WERI-Rb-1 (cell line): ENCODE measurements at regions not wholly inside any gene's neighbourhood (a gene's known extent, or its start where the extent isn't known, plus 50 kb on each side); places are given as distances from the start of the nearest gene placed in this dataset.
"Not testable (repeated sequence)": the region's sequence is repeated elsewhere in the genome, so short reads cannot be mapped to it uniquely, and the experiment has no call there.

Source experiments
- DNase-seq: peaks from one replicate; pipeline ENCODE4 v3.0.0-alpha.2; 2020
- H3K27ac ChIP-seq: fragments of 250-450 bp; sonication (Bioruptor Pico); 2 replicates; pipeline ENCODE4 v1.5.1; 2020; ENCODE audit warnings: mild to moderate bottlenecking, moderate library complexity
- H3K27me3 ChIP-seq: fragments of 250-450 bp; sonication (Bioruptor Pico); 2 replicates; pipeline ENCODE4 v1.5.1; 2021; ENCODE audit warnings: mild to moderate bottlenecking, low read depth, moderate library complexity; ENCODE audit not compliant: insufficient read depth, severe bottlenecking
- H3K36me3 ChIP-seq: fragments of 250-450 bp; sonication (Bioruptor Pico); 2 replicates; pipeline ENCODE4 v1.5.1; 2020; ENCODE audit warnings: mild to moderate bottlenecking, moderate library complexity
- H3K4me3 ChIP-seq: 2 replicates; pipeline ENCODE4 v1.5.1; 2011; ENCODE audit warnings: low read depth, mild to moderate bottlenecking, control low read depth, low read length
- H3K9me3 ChIP-seq: fragments of 250-450 bp; sonication (Bioruptor Pico); 2 replicates; pipeline ENCODE4 v1.5.1; 2021; ENCODE audit warnings: mild to moderate bottlenecking, moderate library complexity; ENCODE audit not compliant: severe bottlenecking
- TF ChIP-seq, protein P1 (sequence below): IDR thresholded peaks from 2 replicates; pipeline ENCODE4 v1.5.1; 2011; ENCODE audit warnings: low read depth, mild to moderate bottlenecking, control low read depth, inconsistent platforms, low read length

- Histone ChIP-seq H3K9me3 (no peaks in the 10 kb centered on the region), H3K27ac (no peak overlapping the region), H3K36me3 (no peaks in the 10 kb centered on the region), H3K27me3 (no peaks in the 10 kb centered on the region), H3K4me3 (no peak overlapping the region)
- TF ChIP-seq, protein P1, sequence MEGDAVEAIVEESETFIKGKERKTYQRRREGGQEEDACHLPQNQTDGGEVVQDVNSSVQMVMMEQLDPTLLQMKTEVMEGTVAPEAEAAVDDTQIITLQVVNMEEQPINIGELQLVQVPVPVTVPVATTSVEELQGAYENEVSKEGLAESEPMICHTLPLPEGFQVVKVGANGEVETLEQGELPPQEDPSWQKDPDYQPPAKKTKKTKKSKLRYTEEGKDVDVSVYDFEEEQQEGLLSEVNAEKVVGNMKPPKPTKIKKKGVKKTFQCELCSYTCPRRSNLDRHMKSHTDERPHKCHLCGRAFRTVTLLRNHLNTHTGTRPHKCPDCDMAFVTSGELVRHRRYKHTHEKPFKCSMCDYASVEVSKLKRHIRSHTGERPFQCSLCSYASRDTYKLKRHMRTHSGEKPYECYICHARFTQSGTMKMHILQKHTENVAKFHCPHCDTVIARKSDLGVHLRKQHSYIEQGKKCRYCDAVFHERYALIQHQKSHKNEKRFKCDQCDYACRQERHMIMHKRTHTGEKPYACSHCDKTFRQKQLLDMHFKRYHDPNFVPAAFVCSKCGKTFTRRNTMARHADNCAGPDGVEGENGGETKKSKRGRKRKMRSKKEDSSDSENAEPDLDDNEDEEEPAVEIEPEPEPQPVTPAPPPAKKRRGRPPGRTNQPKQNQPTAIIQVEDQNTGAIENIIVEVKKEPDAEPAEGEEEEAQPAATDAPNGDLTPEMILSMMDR, result no peak
- DNase-seq, result no peak
Observed at GRCh38 chr3:163523375-163523774, 1554.9 kb downstream of the SI start.

- TF ChIP-seq, protein P1, result no peak
- H3K27me3 ChIP-seq, result no peaks in the 10 kb centered on the region
- no peak overlapping the region for H3K4me3 ChIP-seq
- H3K36me3 ChIP-seq, result no peaks in the 10 kb centered on the region
- no peak overlapping the region for H3K27ac ChIP-seq
- DNase-seq, result no peak
- no peaks in the 10 kb centered on the region for H3K9me3 ChIP-seq
Observed at GRCh38 chr3:163521261-163521660, 1557.0 kb downstream of the SI start.

DNA sequence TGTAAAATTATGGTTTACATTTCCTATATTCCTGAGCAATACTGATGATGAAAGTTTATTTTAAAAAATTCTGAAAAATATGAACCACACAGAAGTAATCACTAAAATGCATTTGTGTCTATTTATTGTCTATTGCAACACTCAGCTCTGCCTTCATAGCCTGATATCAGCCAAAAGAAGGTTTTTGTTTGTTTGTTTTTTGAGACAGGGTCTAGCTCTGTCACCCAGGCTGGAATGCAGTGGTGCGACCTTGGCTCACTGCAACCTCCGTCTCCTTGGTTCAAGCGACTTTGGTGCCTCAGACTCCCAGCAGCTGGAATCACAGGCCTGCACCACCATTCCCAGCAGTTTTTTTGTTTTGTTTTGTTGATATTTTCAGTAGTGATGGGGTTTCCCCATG is 1560.2 kb downstream of the SI start:
- Histone ChIP-seq H3K36me3 (no peaks in the 10 kb centered on the region), H3K27ac (no peak overlapping the region), H3K4me3 (no peak overlapping the region), H3K9me3 (no peaks in the 10 kb centered on the region), H3K27me3 (no peaks in the 10 kb centered on the region)
- no peak for DNase-seq
- TF ChIP-seq, protein P1, result no peak

DNA sequence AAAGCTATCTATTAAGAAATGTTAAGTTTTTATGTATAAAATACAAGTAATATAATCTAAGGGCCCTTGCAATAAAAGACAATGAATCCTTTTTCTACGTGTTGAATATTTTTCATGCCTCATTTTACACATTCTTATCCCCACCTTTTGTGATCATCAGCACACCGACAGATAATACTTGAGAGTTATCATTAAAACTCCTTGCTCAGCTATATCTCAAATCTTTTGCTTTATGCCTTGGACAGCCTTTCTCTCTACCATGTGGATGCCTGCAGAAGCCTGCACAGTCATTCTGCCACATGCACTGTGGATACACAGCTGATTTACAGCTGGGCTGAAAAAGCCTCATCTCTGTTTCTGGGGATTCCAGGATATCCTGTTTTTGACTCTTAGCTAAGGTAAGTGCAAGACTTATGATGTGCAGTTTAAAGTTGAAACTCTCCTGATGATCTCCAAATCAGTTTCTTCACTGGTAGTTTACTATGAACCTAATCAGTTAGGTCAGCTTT is 1565.1 kb downstream of the SI start:
- no peaks in the 10 kb centered on the region for H3K27me3 ChIP-seq
- no peak for DNase-seq
- TF ChIP-seq, protein P1, result no peak
- no peak overlapping the region for H3K4me3 ChIP-seq
- no peak overlapping the region for H3K27ac ChIP-seq
- H3K9me3 ChIP-seq, result no peaks in the 10 kb centered on the region
- H3K36me3 ChIP-seq, result no peaks in the 10 kb centered on the region

GRCh38 chr3:163508206-163508605 is 1570.1 kb downstream of the SI start:
- no peaks in the 10 kb centered on the region for H3K36me3 ChIP-seq
- TF ChIP-seq, protein P1, result no peak
- no peaks in the 10 kb centered on the region for H3K9me3 ChIP-seq
- DNase-seq, result no peak
- no peaks in the 10 kb centered on the region for H3K27me3 ChIP-seq
- H3K27ac ChIP-seq, result no peak overlapping the region
- no peak overlapping the region for H3K4me3 ChIP-seq

DNA sequence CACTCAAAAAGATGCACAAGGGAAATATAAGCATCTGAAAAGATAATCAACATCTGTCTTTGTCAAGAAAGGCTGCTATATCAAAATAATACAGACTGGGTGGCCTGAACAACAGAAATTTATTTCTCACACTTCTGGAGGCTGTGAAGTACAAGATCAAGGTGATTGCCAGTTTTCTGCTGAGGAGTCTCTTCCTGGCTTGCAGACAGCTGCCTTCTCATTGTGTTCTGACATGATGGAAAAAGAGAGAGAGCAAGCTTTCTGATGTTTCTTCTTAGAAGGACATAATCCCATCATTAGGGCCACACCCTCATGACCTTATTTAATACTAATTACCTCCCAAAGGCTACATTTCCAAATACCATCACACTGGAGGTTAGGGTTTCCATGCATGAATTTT is 1573.3 kb downstream of the SI start:
- Histone ChIP-seq H3K27ac (no peak overlapping the region), H3K4me3 (no peak overlapping the region), H3K27me3 (no peaks in the 10 kb centered on the region), H3K9me3 (no peaks in the 10 kb centered on the region), H3K36me3 (no peaks in the 10 kb centered on the region)
- TF ChIP-seq, protein P1, result no peak
- DNase-seq, result no peak

- not testable (repeated sequence) for H3K9me3 ChIP-seq, DNase-seq
Observed at GRCh38 chr3:163499736-163500219, 1578.5 kb downstream of the SI start.

DNA sequence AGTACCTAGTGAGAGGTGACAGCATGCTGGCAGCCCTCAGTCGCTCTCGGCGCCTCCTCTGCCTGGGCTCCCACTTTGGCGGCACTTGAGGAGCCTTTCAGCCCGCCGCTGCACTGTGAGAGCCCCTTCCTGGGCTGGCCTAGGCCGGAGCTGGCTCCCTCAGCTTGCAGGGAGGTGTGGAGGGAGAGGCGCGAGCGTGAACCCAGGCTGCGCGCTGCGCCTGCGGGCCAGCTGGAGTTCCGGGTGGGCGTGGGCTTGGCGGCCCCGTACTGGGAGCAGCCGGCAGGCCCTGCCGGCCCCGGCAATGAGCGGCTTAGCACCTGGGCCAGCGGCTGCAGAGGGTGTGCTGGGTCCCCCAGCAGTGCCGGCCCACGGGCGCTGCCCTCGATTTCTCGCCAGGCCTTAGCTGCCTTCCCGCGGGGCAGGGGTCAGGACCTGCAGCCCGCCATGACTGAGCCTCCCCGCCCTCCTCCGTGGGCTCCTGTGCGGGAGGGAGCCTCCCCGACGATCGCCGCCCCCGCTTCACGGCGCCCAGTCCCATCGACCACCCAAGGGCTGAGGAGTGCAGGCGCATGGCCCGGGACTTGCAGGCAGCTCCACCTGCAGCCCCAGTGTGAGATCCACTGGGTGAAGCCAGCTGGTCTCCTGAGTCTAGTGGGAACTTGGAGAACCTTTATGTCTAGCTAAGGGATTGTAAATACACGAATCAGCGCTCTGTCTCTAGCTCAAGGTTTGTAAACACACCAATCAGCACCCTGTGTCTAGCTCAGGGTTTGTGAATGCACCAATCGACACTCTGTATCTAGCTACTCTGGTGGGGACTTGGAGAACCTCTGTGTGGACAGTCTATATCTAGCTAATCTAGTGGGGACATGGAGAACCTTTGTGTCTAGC is 1579.2 kb downstream of the SI start:
- H3K9me3 ChIP-seq, H3K4me3 ChIP-seq, H3K27ac ChIP-seq, H3K36me3 ChIP-seq, H3K27me3 ChIP-seq, DNase-seq: not testable (repeated sequence)

More at GRCh38 chr3:163499736-163500219, 1578.5 kb downstream of the SI start:
- H3K4me3 ChIP-seq, H3K36me3 ChIP-seq, H3K27ac ChIP-seq, H3K27me3 ChIP-seq: not testable (repeated sequence)
